Activated CD4-positive, CD25-positive, alpha-beta regulatory T cell treated with anti-CD3 and anti-CD28 coated beads, Interleukin-2, amount 50 U/mL, for 24 hours (primary cell): ENCODE measurements at regions not wholly inside any gene's neighbourhood (a gene's known extent, or its start where the extent isn't known, plus 50 kb on each side); places are given as distances from the start of the nearest gene placed in this dataset.
"Not testable (repeated sequence)": the region's sequence is repeated elsewhere in the genome, so short reads cannot be mapped to it uniquely, and the experiment has no call there.

Experiments
- ATAC-seq, 2 donors: fragments of 150-1000 bp; cut with Tn5 transposase; one replicate each; pipeline ENCODE4 v1.10.0; 2021; ENCODE audit warnings: mild to moderate bottlenecking in 1 of 2, moderate library complexity in 1 of 2

- ATAC-seq = not testable (repeated sequence)
Observed at GRCh38 chr7:91790646-91791045, 89.9 kb downstream of the MTERF1 start.

DNA sequence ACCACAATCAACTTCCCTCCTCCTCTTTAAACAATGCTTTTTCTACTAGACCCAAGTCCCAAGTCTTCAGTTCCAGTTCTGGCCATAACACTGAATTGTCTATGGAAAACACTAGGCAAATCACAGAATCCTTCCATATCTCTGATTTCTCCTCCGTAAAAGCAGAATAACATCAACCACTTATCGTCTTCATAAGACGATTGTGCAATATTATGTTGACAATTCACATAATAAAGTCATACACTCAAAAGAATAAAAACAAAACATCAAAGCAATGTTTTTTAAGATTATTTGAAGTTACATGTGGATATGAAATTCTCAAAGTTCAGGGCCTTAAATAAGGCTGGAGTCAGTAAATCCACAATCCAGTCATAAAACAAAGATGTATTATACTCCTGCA, 84.4 kb downstream of the MTERF1 start:
- no peak for ATAC-seq

- ATAC-seq = no peak
Observed at GRCh38 chr7:91798425-91798824, 82.1 kb downstream of the MTERF1 start.

GRCh38 chr7:91800389-91800788, 80.1 kb downstream of the MTERF1 start:
- ATAC-seq = no peak

DNA sequence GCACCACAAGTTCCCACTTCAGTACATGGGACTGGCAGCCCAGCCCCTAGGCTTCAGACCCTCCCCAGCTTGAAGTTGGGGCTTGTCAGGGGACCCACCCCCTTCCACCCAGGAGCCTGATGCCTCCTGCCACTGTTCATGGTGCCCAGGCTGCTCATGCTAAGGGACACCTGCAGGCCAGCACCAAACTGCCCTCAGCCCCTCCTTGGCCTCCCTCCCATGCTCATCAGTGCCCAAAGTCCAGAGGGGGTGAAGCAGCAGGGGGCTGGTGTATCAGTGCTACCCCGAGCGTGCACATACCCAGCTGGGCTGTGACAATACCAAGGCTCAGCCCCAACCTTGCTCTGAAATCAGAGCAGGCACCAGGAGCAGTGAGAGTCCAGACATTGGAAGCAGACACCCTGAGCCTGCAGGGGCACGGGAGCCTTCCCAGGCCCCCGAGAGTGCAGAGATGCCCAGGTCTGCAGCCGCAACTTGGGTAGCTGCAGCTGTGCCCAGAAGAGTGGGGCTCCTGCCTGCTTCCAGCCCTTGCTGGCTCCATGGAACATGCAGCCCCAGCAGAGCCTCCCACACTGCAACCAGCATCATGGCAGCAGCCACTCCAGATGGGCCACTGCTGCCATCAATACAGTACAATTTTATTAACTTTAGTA, 79.0 kb downstream of the MTERF1 start:
- peak in 1 of 2 donors; percentile 28 for ATAC-seq

GRCh38 chr7:91811236-91811635, 69.3 kb downstream of the MTERF1 start:
- ATAC-seq = no peak

DNA sequence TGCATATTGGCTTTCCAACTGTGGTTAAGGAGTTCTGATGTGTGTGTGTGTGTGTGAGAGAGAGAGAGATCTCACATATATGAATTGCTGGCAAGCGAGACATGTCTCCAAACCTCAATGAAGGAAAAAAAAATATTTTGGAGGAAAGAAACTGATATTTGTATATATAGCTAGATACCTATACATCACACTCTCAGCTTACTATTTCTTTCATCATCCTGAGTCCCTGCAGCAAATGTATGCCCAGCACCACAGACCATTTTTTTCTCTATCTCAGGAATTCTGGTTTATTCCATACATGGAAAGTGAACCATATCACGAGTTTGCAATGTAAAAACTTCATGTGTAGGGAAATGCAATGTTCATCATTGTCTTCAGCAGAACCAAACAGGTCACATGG, 68.9 kb downstream of the MTERF1 start:
- ATAC-seq = no peak

GRCh38 chr7:91812388-91812787, 68.1 kb downstream of the MTERF1 start:
- no peak for ATAC-seq

DNA sequence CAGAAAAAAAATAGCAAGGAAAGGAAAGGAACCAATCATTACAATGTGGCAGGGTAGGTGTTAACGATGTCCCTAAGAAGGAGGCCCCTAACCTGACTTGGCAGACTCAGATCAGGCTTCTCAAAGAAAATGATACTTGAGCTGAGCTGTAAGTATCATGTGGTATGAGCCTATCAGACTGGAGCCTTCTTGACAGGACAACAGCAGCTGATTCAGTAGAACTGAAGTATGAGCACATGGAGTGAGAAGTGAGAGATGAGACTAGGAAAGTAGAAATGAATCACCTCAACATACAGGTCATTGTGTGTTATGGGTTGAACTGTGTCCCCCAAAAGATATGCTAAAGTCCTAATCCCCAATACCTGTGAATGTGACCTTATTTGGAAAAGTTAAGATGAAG, 66.3 kb downstream of the MTERF1 start:
- ATAC-seq = peak in 1 of 2 donors; percentile 27
